Activated CD4-positive, alpha-beta T cell treated with anti-CD3 and anti-CD28 coated beads, Interleukin-2, Interleukin-6, amounts not matched to agents 100 ng/mL and 50 ng/mL, durations not matched to agents 16 hours and 8 hours (primary cell): ENCODE measurements at regions not wholly inside any gene's neighbourhood (a gene's known extent, or its start where the extent isn't known, plus 50 kb on each side); places are given as distances from the start of the nearest gene placed in this dataset.
"Not testable (repeated sequence)": the region's sequence is repeated elsewhere in the genome, so short reads cannot be mapped to it uniquely, and the experiment has no call there.

Experiments
- DNase-seq: peaks from one replicate; pipeline ENCODE4 v3.0.0-alpha.2; 2020

DNA sequence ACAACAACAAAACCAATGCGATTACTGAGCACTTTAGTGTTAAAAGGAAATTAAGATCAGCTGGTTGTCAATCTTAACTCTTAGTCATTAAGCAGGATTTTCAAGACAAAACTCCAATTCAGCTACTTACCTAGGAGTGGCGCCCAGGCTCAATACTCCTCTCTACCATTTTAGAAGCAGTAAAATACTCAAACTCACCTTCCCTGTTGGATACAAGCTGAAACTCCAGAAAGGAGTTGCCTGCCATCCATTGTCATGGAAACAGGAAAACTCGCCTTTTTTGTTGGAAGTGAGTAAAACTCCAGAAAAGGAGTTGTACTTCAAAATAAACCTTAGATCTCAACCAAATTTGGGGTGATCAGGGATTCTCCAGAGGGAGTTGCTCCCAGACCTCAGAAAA, 127.0 kb upstream of the F3 start:
- no peak for DNase-seq

DNA sequence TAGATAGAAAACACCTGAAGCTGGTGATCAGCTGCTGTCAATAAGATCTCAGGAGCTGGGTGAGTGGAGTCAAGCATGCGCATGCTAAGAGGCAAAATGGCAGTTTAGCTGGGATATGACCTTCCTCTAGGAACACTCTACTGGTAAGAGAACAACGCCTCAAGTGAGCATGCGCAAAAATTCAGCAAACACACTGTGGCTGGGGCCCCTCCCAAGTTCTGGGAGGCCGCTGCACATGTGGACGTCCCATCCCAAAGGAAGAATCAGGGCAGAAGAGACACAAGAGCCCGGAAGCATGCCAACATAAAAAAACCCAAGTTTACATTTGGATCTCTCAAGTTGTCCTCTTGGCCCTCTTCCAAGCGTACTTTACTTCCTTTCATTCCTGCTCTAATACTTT, 126.3 kb upstream of the F3 start:
- DNase-seq: no peak

- DNase-seq: no peak
These were observed 125.2 kb upstream of the F3 start for GRCh38 chr1:94666797-94667196.

- DNase-seq: no peak
These were observed 119.9 kb upstream of the F3 start for GRCh38 chr1:94661431-94661932.

- DNase-seq: no peak
These were observed 119.4 kb upstream of the F3 start for GRCh38 chr1:94660994-94661393.

DNA sequence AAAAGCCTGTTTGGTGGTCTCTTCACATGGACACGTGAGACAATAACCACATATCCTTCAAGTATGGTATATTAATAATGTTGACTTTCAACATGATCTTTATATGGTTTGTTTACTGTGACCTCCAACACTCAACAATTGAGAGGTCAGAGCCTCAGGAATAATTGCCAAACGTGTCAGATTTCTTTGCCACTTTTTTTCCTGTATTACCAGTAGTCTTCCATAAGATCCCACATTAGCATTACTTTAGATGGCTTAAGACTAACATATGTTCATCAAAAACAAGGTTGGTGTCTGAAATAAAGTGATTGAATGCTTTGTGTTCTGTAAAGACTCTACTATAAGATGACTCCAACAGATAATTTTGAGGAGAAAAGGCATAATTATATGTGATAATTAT, 118.7 kb upstream of the F3 start:
- no peak for DNase-seq

DNA sequence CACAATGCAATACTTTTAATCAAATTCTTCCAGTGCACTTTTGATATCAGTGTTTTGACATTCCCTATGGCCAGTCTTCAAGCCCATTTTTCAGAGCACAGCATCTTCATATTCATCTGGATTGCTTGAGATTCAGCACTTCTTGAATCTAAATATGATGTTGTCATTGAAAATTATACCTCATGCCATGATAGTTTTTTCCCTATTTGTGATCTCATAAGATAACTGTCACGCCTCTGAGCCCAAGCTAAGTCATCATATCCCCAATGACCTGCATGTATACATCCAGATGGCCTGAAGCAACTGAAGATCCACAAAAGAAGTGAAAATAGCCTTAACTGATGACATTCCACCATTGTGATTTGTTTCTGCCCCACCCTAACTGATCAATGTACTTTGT, 117.6 kb upstream of the F3 start:
- DNase-seq: not testable (repeated sequence)

- no peak for DNase-seq
These were observed 116.7 kb upstream of the F3 start for GRCh38 chr1:94658221-94658620.

- DNase-seq: not testable (repeated sequence)
These were observed 116.2 kb upstream of the F3 start for GRCh38 chr1:94657776-94658175.

GRCh38 chr1:94656967-94657366, 115.4 kb upstream of the F3 start:
- no peak for DNase-seq

DNA sequence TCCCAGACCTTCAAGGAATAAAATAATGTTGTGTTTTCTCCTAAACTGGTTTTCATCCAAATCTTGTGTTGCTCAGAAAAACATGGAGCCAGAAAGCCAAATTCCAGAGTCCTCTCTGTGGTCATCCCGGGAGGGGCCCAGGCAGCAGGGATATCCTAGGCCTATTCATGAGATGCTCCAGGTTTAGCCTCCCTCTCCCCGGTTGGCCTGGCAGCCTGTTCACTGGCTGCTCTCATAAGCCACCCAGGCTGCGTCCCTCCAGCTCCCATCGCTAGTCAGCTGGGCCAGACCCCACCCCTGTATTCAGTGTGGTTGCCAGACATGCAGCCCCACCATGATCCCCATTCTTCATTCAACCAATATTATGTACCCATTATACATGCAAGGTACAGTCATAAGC, 113.4 kb upstream of the F3 start:
- DNase-seq: no peak

GRCh38 chr1:94654459-94654858, 112.9 kb upstream of the F3 start:
- DNase-seq: no peak

GRCh38 chr1:94654031-94654430, 112.5 kb upstream of the F3 start:
- DNase-seq: no peak

DNA sequence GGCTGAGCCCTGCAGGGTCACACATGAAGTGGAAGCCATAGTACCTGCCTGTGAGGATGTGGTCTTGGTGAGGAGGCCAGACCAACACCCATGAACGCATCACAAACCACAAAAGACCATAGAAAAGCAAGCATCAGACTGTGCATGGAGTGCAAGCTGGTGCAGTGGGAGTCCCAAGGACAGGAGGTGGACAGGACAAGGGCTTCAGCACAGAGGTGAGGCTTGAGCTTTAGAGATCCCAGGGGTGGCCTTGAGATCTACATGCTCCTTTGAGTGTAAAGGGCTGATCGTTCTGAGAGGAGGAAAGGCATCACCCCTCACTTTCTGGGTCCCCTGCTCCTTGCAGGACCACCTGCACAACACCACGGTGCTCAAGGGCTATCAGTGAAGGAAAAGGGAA, 111.9 kb upstream of the F3 start:
- no peak for DNase-seq

- no peak for DNase-seq
These were observed 109.5 kb upstream of the F3 start for GRCh38 chr1:94651076-94651475.

DNA sequence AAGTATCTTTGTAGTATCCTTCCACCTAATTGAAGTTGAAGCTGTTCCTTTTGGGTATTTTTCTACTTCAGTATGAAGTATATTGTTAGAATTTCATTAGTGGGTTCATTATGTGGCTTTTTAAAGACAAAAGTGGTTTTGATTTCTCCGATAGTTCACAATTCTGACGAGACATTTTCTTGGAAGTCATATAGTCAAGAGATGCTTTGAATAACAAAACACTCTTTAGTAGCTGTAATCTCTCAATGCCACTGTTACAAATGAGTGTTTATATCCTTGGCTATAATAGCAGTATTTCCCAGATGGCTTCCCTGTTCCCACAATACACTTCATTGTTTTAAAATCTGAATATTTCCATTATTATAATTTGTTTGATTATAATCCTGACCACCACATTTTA, 108.7 kb upstream of the F3 start:
- DNase-seq: no peak

GRCh38 chr1:94648225-94649007, 106.9 kb upstream of the F3 start:
- no peak for DNase-seq

DNA sequence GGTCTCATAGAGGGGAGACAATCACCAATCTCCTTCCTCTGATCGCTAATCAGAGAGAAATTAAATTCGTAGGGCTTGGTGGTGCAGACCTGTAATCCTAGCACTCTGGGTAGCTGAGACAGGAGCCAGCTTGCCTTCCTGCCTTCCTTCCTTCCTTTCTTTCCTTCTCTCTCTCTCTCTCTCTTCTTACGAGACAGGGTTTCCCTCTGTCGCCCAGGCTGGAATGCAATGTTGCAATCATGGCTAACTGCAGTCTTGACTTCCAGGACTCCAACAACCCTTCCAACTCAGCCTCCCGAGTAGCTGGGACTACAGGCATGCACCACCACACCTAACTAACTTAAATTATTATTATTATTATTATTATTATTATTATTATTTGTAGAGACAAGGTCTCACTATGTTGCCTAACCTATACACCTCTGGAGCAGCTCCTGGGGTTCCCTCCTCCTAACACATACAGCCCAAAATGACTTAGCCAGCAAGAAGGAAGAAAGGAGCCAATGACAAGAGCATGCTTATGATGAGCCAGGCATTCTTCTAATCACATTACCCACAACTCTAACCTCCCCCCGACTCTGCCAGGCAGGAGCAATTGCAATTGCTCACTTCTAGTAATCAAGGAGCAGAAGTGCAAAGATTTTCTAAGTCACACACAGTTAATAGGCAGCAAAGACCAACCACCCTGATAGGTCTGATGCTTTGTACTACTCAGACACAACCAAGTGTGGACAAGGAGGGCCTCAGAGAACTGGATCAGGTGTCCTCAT, 105.4 kb upstream of the F3 start:
- no peak for DNase-seq

DNA sequence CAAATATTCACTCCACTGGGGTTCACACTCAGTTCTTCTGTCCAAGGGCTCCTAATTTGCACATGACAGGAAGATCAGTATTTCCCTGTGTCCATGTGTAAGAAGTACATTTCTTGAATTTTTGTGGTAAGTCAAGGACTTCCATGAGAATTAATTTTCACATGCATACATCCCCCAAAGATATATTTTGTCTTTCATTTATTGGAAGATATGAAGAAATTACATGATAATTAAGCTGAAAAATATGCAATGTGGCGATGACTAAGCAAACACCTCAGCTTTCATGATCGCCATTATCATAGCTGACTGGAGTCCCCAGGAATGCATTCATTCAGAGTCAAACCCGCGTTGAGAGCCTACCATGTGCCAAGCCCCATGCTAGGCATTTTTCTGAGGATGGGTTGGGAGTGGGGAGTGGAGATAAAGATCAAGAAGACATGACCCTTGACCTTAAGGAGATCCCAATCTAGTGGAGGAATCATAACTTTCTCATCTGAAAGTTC, 104.6 kb upstream of the F3 start:
- no peak for DNase-seq

- DNase-seq: no peak
These were observed 102.8 kb upstream of the F3 start for GRCh38 chr1:94644352-94644751.

- DNase-seq: no peak
These were observed 102.3 kb upstream of the F3 start for GRCh38 chr1:94643819-94644218.

GRCh38 chr1:94642617-94643321, 101.2 kb upstream of the F3 start:
- no peak for DNase-seq

DNA sequence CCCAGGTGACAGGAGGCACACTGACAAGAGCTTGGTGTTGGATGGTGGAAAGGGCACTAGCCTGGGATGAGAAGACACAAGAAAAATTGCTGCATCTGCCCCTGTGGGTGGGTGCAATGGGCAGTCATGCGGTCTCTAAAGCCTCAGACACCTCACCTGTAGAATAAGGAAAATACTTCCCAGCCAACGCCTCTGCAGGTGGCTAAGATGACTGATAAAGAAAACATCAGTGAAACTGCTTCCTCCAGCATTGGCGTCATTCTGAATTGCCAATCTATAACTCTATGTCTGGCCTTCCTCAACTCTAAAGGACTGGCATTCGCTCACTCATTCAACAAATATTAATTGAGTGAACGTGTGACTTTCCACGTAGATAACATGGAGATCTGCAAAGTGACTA, 100.4 kb upstream of the F3 start:
- no peak for DNase-seq

DNA sequence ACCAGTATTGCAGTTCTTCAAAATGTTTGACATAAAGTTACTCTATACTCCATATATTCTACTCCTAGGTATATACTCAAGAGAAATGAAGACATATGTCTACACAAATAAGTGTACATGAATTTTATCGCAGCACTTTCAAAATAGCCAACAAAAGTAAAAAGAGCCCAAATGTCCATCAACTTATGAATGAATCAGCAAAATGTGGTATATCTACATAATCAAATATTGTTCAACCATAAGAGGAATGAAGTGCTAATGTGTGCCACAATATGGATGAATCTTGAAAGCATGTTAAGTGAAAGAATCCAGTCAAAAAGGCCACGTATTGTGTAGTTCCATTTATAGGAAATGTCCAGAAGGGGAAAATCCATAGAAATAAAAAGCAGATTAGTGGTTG, 98.6 kb upstream of the F3 start:
- DNase-seq: no peak
